ENCODE measurements at regions not wholly inside any gene's neighbourhood (a gene's known extent, or its start where the extent isn't known, plus 50 kb on each side); places are given as distances from the start of the nearest gene placed in this dataset.

GRCh38 chr2:107276034-107276433, 390.1 kb upstream of the ST6GAL2 start:
- no peak for DNase-seq (ENCODE audit: low read depth in 6 of 9, low spot score in 9 of 9)
- H3K27ac ChIP-seq (ENCODE audit: low read depth in 1 of 2, low read length in 1 of 2): no peak overlapping the region
- H3K27me3 ChIP-seq (ENCODE audit: control insufficient read depth in 2 of 2, insufficient read depth in 1 of 2, low read length in 1 of 2): no peaks in the 10 kb centered on the region
- no peaks in the 10 kb centered on the region for H3K36me3 ChIP-seq (ENCODE audit: control insufficient read depth in 2 of 2, insufficient read depth in 2 of 2, low read length in 1 of 2)
- WGBS: 87% methylated on average over 2 of the region's 2 CpGs
- no peaks in the 10 kb centered on the region for H3K9me3 ChIP-seq (ENCODE audit: control insufficient read depth in 2 of 2, insufficient read depth in 1 of 2, low read length in 1 of 2)
- no peak overlapping the region for H3K4me3 ChIP-seq (ENCODE audit: low read length in 2 of 2)
- H3K4me1 ChIP-seq (ENCODE audit: control insufficient read depth in 2 of 2, insufficient read depth in 2 of 2, low read length in 2 of 2): no peaks in the 10 kb centered on the region

- Histone ChIP-seq H3K4me1 (ENCODE audit: control insufficient read depth in 2 of 2, insufficient read depth in 2 of 2, low read length in 2 of 2) (no peaks in the 10 kb centered on the region), H3K4me3 (ENCODE audit: low read length in 2 of 2) (no peak overlapping the region), H3K36me3 (ENCODE audit: control insufficient read depth in 2 of 2, insufficient read depth in 2 of 2, low read length in 1 of 2) (no peaks in the 10 kb centered on the region), H3K27ac (ENCODE audit: low read depth in 1 of 2, low read length in 1 of 2) (no peak overlapping the region), H3K27me3 (ENCODE audit: control insufficient read depth in 2 of 2, insufficient read depth in 1 of 2, low read length in 1 of 2) (no peaks in the 10 kb centered on the region), H3K9me3 (ENCODE audit: control insufficient read depth in 2 of 2, insufficient read depth in 1 of 2, low read length in 1 of 2) (no peaks in the 10 kb centered on the region)
- 98% methylated on average over 1 of the region's 1 CpG for WGBS
- no peak for DNase-seq (ENCODE audit: low read depth in 6 of 9, low spot score in 9 of 9)
These were observed 392.7 kb upstream of the ST6GAL2 start for GRCh38 chr2:107278672-107279071.

GRCh38 chr2:107281637-107282036, 395.7 kb upstream of the ST6GAL2 start:
- Histone ChIP-seq H3K4me1 (ENCODE audit: control insufficient read depth in 2 of 2, insufficient read depth in 2 of 2, low read length in 2 of 2) (no peaks in the 10 kb centered on the region), H3K27ac (ENCODE audit: low read depth in 1 of 2, low read length in 1 of 2) (no peak overlapping the region), H3K36me3 (ENCODE audit: control insufficient read depth in 2 of 2, insufficient read depth in 2 of 2, low read length in 1 of 2) (no peaks in the 10 kb centered on the region), H3K27me3 (ENCODE audit: control insufficient read depth in 2 of 2, insufficient read depth in 1 of 2, low read length in 1 of 2) (no peaks in the 10 kb centered on the region), H3K9me3 (ENCODE audit: control insufficient read depth in 2 of 2, insufficient read depth in 1 of 2, low read length in 1 of 2) (no peaks in the 10 kb centered on the region), H3K4me3 (ENCODE audit: low read length in 2 of 2) (no peak overlapping the region)
- WGBS: 92% methylated on average over 1 of the region's 1 CpG
- DNase-seq (ENCODE audit: low read depth in 6 of 9, low spot score in 9 of 9): no peak

- DNase-seq (ENCODE audit: low read depth in 6 of 9, low spot score in 9 of 9): no peak
- Histone ChIP-seq H3K27ac (ENCODE audit: low read depth in 1 of 2, low read length in 1 of 2) (no peak overlapping the region), H3K9me3 (ENCODE audit: control insufficient read depth in 2 of 2, insufficient read depth in 1 of 2, low read length in 1 of 2) (no peaks in the 10 kb centered on the region), H3K27me3 (ENCODE audit: control insufficient read depth in 2 of 2, insufficient read depth in 1 of 2, low read length in 1 of 2) (no peaks in the 10 kb centered on the region), H3K4me3 (ENCODE audit: low read length in 2 of 2) (no peak overlapping the region), H3K4me1 (ENCODE audit: control insufficient read depth in 2 of 2, insufficient read depth in 2 of 2, low read length in 2 of 2) (no peaks in the 10 kb centered on the region), H3K36me3 (ENCODE audit: control insufficient read depth in 2 of 2, insufficient read depth in 2 of 2, low read length in 1 of 2) (no peaks in the 10 kb centered on the region)
These were observed 396.2 kb upstream of the ST6GAL2 start for GRCh38 chr2:107282135-107282534.

- no peak for DNase-seq (ENCODE audit: low read depth in 6 of 9, low spot score in 9 of 9)
- no peak overlapping the region for H3K27ac ChIP-seq (ENCODE audit: low read depth in 1 of 2, low read length in 1 of 2)
- H3K9me3 ChIP-seq (ENCODE audit: control insufficient read depth in 2 of 2, insufficient read depth in 1 of 2, low read length in 1 of 2): no peaks in the 10 kb centered on the region
- H3K36me3 ChIP-seq (ENCODE audit: control insufficient read depth in 2 of 2, insufficient read depth in 2 of 2, low read length in 1 of 2): no peaks in the 10 kb centered on the region
- H3K4me3 ChIP-seq (ENCODE audit: low read length in 2 of 2): no peak overlapping the region
- 94% methylated on average over 3 of the region's 3 CpGs for WGBS
- H3K27me3 ChIP-seq (ENCODE audit: control insufficient read depth in 2 of 2, insufficient read depth in 1 of 2, low read length in 1 of 2): no peaks in the 10 kb centered on the region
- no peaks in the 10 kb centered on the region for H3K4me1 ChIP-seq (ENCODE audit: control insufficient read depth in 2 of 2, insufficient read depth in 2 of 2, low read length in 2 of 2)
These were observed 399.8 kb upstream of the ST6GAL2 start for GRCh38 chr2:107285621-107286299.

GRCh38 chr2:107290041-107290440, 404.1 kb upstream of the ST6GAL2 start:
- H3K27ac ChIP-seq (ENCODE audit: low read depth in 1 of 2, low read length in 1 of 2): no peak overlapping the region
- WGBS: 87% methylated on average over 3 of the region's 3 CpGs
- no peaks in the 10 kb centered on the region for H3K27me3 ChIP-seq (ENCODE audit: control insufficient read depth in 2 of 2, insufficient read depth in 1 of 2, low read length in 1 of 2)
- DNase-seq (ENCODE audit: low read depth in 6 of 9, low spot score in 9 of 9): no peak
- no peaks in the 10 kb centered on the region for H3K4me1 ChIP-seq (ENCODE audit: control insufficient read depth in 2 of 2, insufficient read depth in 2 of 2, low read length in 2 of 2)
- H3K4me3 ChIP-seq (ENCODE audit: low read length in 2 of 2): no peak overlapping the region
- H3K36me3 ChIP-seq (ENCODE audit: control insufficient read depth in 2 of 2, insufficient read depth in 2 of 2, low read length in 1 of 2): no peaks in the 10 kb centered on the region
- no peaks in the 10 kb centered on the region for H3K9me3 ChIP-seq (ENCODE audit: control insufficient read depth in 2 of 2, insufficient read depth in 1 of 2, low read length in 1 of 2)

- H3K9me3 ChIP-seq (ENCODE audit: control insufficient read depth in 2 of 2, insufficient read depth in 1 of 2, low read length in 1 of 2): no peaks in the 10 kb centered on the region
- 37% methylated on average over 2 of the region's 2 CpGs for WGBS
- DNase-seq (ENCODE audit: low read depth in 6 of 9, low spot score in 9 of 9): no peak
- no peak overlapping the region for H3K4me3 ChIP-seq (ENCODE audit: low read length in 2 of 2)
- H3K36me3 ChIP-seq (ENCODE audit: control insufficient read depth in 2 of 2, insufficient read depth in 2 of 2, low read length in 1 of 2): no peaks in the 10 kb centered on the region
- no peaks in the 10 kb centered on the region for H3K27me3 ChIP-seq (ENCODE audit: control insufficient read depth in 2 of 2, insufficient read depth in 1 of 2, low read length in 1 of 2)
- H3K4me1 ChIP-seq (ENCODE audit: control insufficient read depth in 2 of 2, insufficient read depth in 2 of 2, low read length in 2 of 2): no peaks in the 10 kb centered on the region
- no peak overlapping the region for H3K27ac ChIP-seq (ENCODE audit: low read depth in 1 of 2, low read length in 1 of 2)
These were observed 418.0 kb upstream of the ST6GAL2 start for GRCh38 chr2:107303964-107304363.

GRCh38 chr2:107305966-107306365, 420.0 kb upstream of the ST6GAL2 start:
- 85% methylated on average over 4 of the region's 4 CpGs for WGBS
- H3K4me3 ChIP-seq (ENCODE audit: low read length in 2 of 2): no peak overlapping the region

GRCh38 chr2:107306881-107307280, 420.9 kb upstream of the ST6GAL2 start:
- Histone ChIP-seq H3K27me3 (ENCODE audit: control insufficient read depth in 2 of 2, insufficient read depth in 1 of 2, low read length in 1 of 2) (no peaks in the 10 kb centered on the region), H3K36me3 (ENCODE audit: control insufficient read depth in 2 of 2, insufficient read depth in 2 of 2, low read length in 1 of 2) (no peaks in the 10 kb centered on the region), H3K4me3 (ENCODE audit: low read length in 2 of 2) (no peak overlapping the region), H3K4me1 (ENCODE audit: control insufficient read depth in 2 of 2, insufficient read depth in 2 of 2, low read length in 2 of 2) (no peaks in the 10 kb centered on the region), H3K27ac (ENCODE audit: low read depth in 1 of 2, low read length in 1 of 2) (no peak overlapping the region), H3K9me3 (ENCODE audit: control insufficient read depth in 2 of 2, insufficient read depth in 1 of 2, low read length in 1 of 2) (peaks cover 0 to 2% of the 10 kb centered on the region in 2 donors)
- WGBS: 90% methylated on average over 2 of the region's 2 CpGs
- no peak for DNase-seq (ENCODE audit: low read depth in 6 of 9, low spot score in 9 of 9)

More at GRCh38 chr2:107305966-107306365, 420.0 kb upstream of the ST6GAL2 start:
- H3K36me3 ChIP-seq (ENCODE audit: control insufficient read depth in 2 of 2, insufficient read depth in 2 of 2, low read length in 1 of 2): no peaks in the 10 kb centered on the region
- H3K9me3 ChIP-seq (ENCODE audit: control insufficient read depth in 2 of 2, insufficient read depth in 1 of 2, low read length in 1 of 2): peaks cover 0 to 2% of the 10 kb centered on the region in 2 donors
- H3K27ac ChIP-seq (ENCODE audit: low read depth in 1 of 2, low read length in 1 of 2): no peak overlapping the region
- no peaks in the 10 kb centered on the region for H3K27me3 ChIP-seq (ENCODE audit: control insufficient read depth in 2 of 2, insufficient read depth in 1 of 2, low read length in 1 of 2)
- DNase-seq (ENCODE audit: low read depth in 6 of 9, low spot score in 9 of 9): no peak
- H3K4me1 ChIP-seq (ENCODE audit: control insufficient read depth in 2 of 2, insufficient read depth in 2 of 2, low read length in 2 of 2): no peaks in the 10 kb centered on the region

Data from thymus (tissue), 11 donors.